ENCODE measurements at regions not wholly inside any gene's neighbourhood (a gene's known extent, or its start where the extent isn't known, plus 50 kb on each side); places are given as distances from the start of the nearest gene placed in this dataset.
"Not testable (repeated sequence)": the region's sequence is repeated elsewhere in the genome, so short reads cannot be mapped to it uniquely, and the experiment has no call there.

GRCh38 chrX:3829041-3829531 is 115.6 kb upstream of the PRKX start:
- TF ChIP-seq POLR2A (IDR thresholded peaks at IDR 0.05; ENCODE audit: low read depth); EP300 (IDR thresholded peaks at IDR 0.05): not testable (repeated sequence)
